Esophagus muscularis mucosa (tissue), 4 donors: ENCODE measurements at regions not wholly inside any gene's neighbourhood (a gene's known extent, or its start where the extent isn't known, plus 50 kb on each side); places are given as distances from the start of the nearest gene placed in this dataset.
A peak's percentile ranks its signal among the peaks of the same experiment; 100 is the strongest.

Source experiments
- DNase-seq: peaks from one replicate; pipeline ENCODE4 v3.0.0-alpha.2; 2017; ENCODE audit errors: extremely low spot score
- H3K27ac ChIP-seq, 4 donors: fragments of 200-600 bp; sonication (generic); replicated peaks in 1 of 4; 1 replicate in 3 of 4; 2 replicates in 1 of 4; pipeline ENCODE4 v1.5.1; 2016 to 2019; ENCODE audit warnings: mild to moderate bottlenecking in 1 of 4
- H3K27me3 ChIP-seq, 4 donors: fragments of 200-600 bp; sonication (generic); one replicate each; pipeline versions ENCODE4 v1.5.1 to v1.6.0; 2016 to 2019
- H3K36me3 ChIP-seq, 4 donors: fragments of 200-600 bp; sonication (generic); one replicate each; pipeline ENCODE4 v1.5.1; 2016 to 2019
- H3K4me1 ChIP-seq, 4 donors: fragments of 200-600 bp; sonication (generic); one replicate each; pipeline ENCODE4 v1.5.1; 2016 to 2019
- H3K4me3 ChIP-seq, 4 donors: fragments of 200-600 bp; sonication (generic); 1 replicate in 2 of 4; 2 replicates in 2 of 4; pipeline ENCODE4 v1.5.1; 2016 to 2019; ENCODE audit warnings: mild to moderate bottlenecking in 4 of 4, moderate library complexity in 1 of 4
- H3K9me3 ChIP-seq, 4 donors: fragments of 200-600 bp; sonication (generic); 1 replicate in 3 of 4; 2 replicates in 1 of 4; pipeline ENCODE4 v1.5.1; 2016 to 2019
- CTCF ChIP-seq, 3 experiments: fragments of 200-600 bp in 2 of 3; fragments of 450-650 bp in 1 of 3; sonication (generic) in 2 of 3; IDR thresholded peaks; one replicate each; pipeline ENCODE4 v1.5.1; 2017 to 2019; ENCODE audit warnings: antibody characterized with exemption in 3 of 3, mild to moderate bottlenecking in 2 of 3, moderate library complexity in 1 of 3
- EP300 ChIP-seq: sonication (generic); formaldehyde crosslinking; IDR thresholded peaks from one replicate; pipeline ENCODE4 v1.6.1; 2017; ENCODE audit warnings: antibody characterized with exemption
- POLR2A ChIP-seq: fragments of 450-650 bp; IDR thresholded peaks from one replicate; pipeline ENCODE4 v1.6.1; 2017; ENCODE audit warnings: antibody characterized with exemption, moderate library complexity, mild to moderate bottlenecking, low read depth
- POLR2AphosphoS5 ChIP-seq, 2 donors: sonication (generic); formaldehyde crosslinking; IDR thresholded peaks; one replicate each; pipeline ENCODE4 v1.6.1; 2017; ENCODE audit warnings: antibody characterized with exemption in 2 of 2
- WGBS: methylation state at CpG from one replicate; pipeline ENCODE4 v1.1.5; 2018; 5-methylcytosine and 5-hydroxymethylcytosine counted together
- intact Hi-C: fragments of 100-400 bp; cut with DNase I; formaldehyde crosslinking; loops from one replicate; pipeline ENCODE4 v1.15.1; 2023

- Histone ChIP-seq H3K36me3 (no peaks in the 10 kb centered on the region), H3K9me3 (no peaks in the 10 kb centered on the region), H3K4me3 (no peak overlapping the region), H3K27me3 (no peaks in the 10 kb centered on the region), H3K27ac (no peak overlapping the region), H3K4me1 (peaks cover 0 to 10% (median 8%) of the 10 kb centered on the region in 4 donors)
- DNase-seq: peak; percentile 14
- TF ChIP-seq POLR2AphosphoS5 (IDR thresholded peaks at IDR 0.05) (no peak), POLR2A (no peak), EP300 (no peak), CTCF (IDR thresholded peaks at IDR 0.05) (no peak)
- WGBS: 87% methylated on average over 5 of the region's 5 CpGs
- intact Hi-C loops: no loop called here
Observed at GRCh38 chr13:34619326-34619725, 322.7 kb upstream of the NBEA start.

GRCh38 chr13:34620074-34620850, 321.8 kb upstream of the NBEA start:
- Histone ChIP-seq H3K36me3 (no peaks in the 10 kb centered on the region), H3K27me3 (no peaks in the 10 kb centered on the region), H3K9me3 (no peaks in the 10 kb centered on the region), H3K4me1 (peaks cover 0 to 10% (median 8%) of the 10 kb centered on the region in 4 donors), H3K4me3 (no peak overlapping the region), H3K27ac (no peak overlapping the region)
- WGBS: 76% methylated on average over 7 of the region's 7 CpGs
- DNase-seq: peak; percentile 53
- TF ChIP-seq POLR2A: no peak
- TF ChIP-seq POLR2AphosphoS5 (IDR thresholded peaks at IDR 0.05): no peak
- TF ChIP-seq CTCF (IDR thresholded peaks at IDR 0.05): no peak
- no peak for TF ChIP-seq EP300
- intact Hi-C loops: no loop called here

- TF ChIP-seq CTCF (IDR thresholded peaks at IDR 0.05) (no peak), POLR2A (no peak), EP300 (no peak), POLR2AphosphoS5 (IDR thresholded peaks at IDR 0.05) (no peak)
- Histone ChIP-seq H3K36me3 (no peaks in the 10 kb centered on the region), H3K27me3 (no peaks in the 10 kb centered on the region), H3K9me3 (no peaks in the 10 kb centered on the region), H3K4me3 (no peak overlapping the region), H3K27ac (no peak overlapping the region), H3K4me1 (peaks cover 0 to 10% (median 8%) of the 10 kb centered on the region in 4 donors)
- intact Hi-C loops: no loop called here
- DNase-seq: no peak
- WGBS: 77% methylated on average over 1 of the region's 1 CpG
Observed at GRCh38 chr13:34620862-34621261, 321.2 kb upstream of the NBEA start.

DNA sequence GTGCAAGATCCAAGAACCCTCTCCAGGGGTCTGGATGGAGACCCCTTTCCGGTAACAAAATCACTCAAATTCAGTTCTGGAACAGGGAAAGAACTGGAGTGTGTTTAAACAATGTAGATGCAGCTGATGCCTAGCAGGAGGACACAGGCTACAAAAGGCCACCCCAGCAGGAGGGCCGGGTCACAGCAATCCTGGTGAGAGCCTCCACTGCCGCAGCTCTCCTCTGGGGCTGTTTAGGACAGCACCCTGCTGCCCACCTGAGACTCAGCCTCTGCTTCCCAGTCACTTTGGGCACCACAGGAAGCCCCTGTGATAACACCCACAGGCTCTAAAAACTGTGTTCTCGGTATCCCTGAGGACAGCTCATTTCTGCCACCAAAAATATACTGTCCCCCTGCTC, 318.7 kb upstream of the NBEA start:
- Histone ChIP-seq H3K4me1 (no peaks in the 10 kb centered on the region), H3K27ac (no peak overlapping the region), H3K36me3 (no peaks in the 10 kb centered on the region), H3K27me3 (no peaks in the 10 kb centered on the region), H3K4me3 (no peak overlapping the region), H3K9me3 (no peaks in the 10 kb centered on the region)
- intact Hi-C loops: no loop called here
- TF ChIP-seq CTCF (IDR thresholded peaks at IDR 0.05): no peak
- TF ChIP-seq POLR2AphosphoS5 (IDR thresholded peaks at IDR 0.05): no peak
- TF ChIP-seq EP300: no peak
- no peak for TF ChIP-seq POLR2A
- DNase-seq: no peak
- WGBS: 84% methylated on average over 4 of the region's 4 CpGs
